HepG2 (cell line): ENCODE measurements at regions not wholly inside any gene's neighbourhood (a gene's known extent, or its start where the extent isn't known, plus 50 kb on each side); places are given as distances from the start of the nearest gene placed in this dataset.
"Not testable (repeated sequence)": the region's sequence is repeated elsewhere in the genome, so short reads cannot be mapped to it uniquely, and the experiment has no call there.

Experiments
- ATAC-seq: fragments of 200-7000 bp; cut with Tn5 transposase; 3 replicates; pipeline ENCODE4 v1.9.1; 2020; ENCODE audit warnings: mild to moderate bottlenecking, moderate library complexity
- BruUV-seq: library from RNA; stranded (reverse); fragments of 400-500 nt; replicated peaks from 2 replicates; lab custom pipeline; 2021; lab: Mats Ljungman, UMichigan
- CTCF ChIA-PET: fragments of 300-600 bp; formaldehyde crosslinking; extraction: SDS; loops from one replicate; lab custom pipeline; 2021; ENCODE audit warnings: low total read pairs, inconsistent platforms, low intra/inter-chr PET ratio; lab: Yijun Ruan, JAX
- POLR2A ChIA-PET: fragments of 350-600 bp; sonication (Branson Sonifier 250); formaldehyde crosslinking; loops from one replicate; lab custom pipeline; 2020; ENCODE audit warnings: antibody characterized with exemption, inconsistent platforms; lab: Yijun Ruan, JAX
- DNase-seq: peaks from one replicate; pipeline ENCODE4 v3.0.0-alpha.2; 2015; ENCODE audit warnings: low spot score
- FAIRE-seq: peaks from 3 replicates; lab custom pipeline; 2011; peaks lifted over from hg19 to GRCh38; lab: Jason Lieb, UNC
- H2AFZ ChIP-seq: one replicate; pipeline ENCODE4 v1.6.1; 2011; ENCODE audit warnings: low read length, inconsistent platforms
- H3K27ac ChIP-seq: fragments of 300-600 bp; 3 replicates; pipeline ENCODE4 v1.8.0; 2011; ENCODE audit warnings: mixed run types, mild to moderate bottlenecking, mixed read lengths, low read length, inconsistent platforms; ENCODE audit not compliant: insufficient read depth; ENCODE audit errors: extremely low read length
- H3K27me3 ChIP-seq, 2 experiments: fragments of 200-600 bp in 1 of 2; 2 replicates in 1 of 2; 3 replicates in 1 of 2; pipeline versions ENCODE4 v1.6.0 to v1.8.0; 2011; ENCODE audit warnings: low read length in 2 of 2, mild to moderate bottlenecking in 2 of 2, moderate library complexity in 2 of 2, inconsistent platforms in 1 of 2; ENCODE audit not compliant: insufficient read depth in 2 of 2, control insufficient read depth in 1 of 2
- H3K36me3 ChIP-seq, 2 experiments: fragments of 200-600 bp in 1 of 2; replicated peaks in 1 of 2; 2 replicates in 1 of 2; 3 replicates in 1 of 2; pipeline versions ENCODE4 v1.5.1 to v1.8.0; 2011; ENCODE audit warnings: low read length in 2 of 2, inconsistent platforms in 1 of 2; ENCODE audit not compliant: insufficient read depth in 2 of 2, control insufficient read depth in 1 of 2
- H3K4me1 ChIP-seq: 2 replicates; pipeline ENCODE4 v1.5.1; 2012; ENCODE audit warnings: low read length, inconsistent platforms; ENCODE audit not compliant: insufficient read depth
- H3K4me2 ChIP-seq: 2 replicates; pipeline ENCODE4 v1.6.0; 2011; ENCODE audit warnings: low read depth, low read length, inconsistent platforms
- H3K4me3 ChIP-seq, 3 experiments: fragments of 200-600 bp in 1 of 3; sonication (generic), shearing (Covaris generic) in 1 of 3; replicated peaks in 1 of 3; 2 replicates each; pipeline ENCODE4 v1.5.1; 2011 to 2016; ENCODE audit warnings: low read length in 3 of 3, inconsistent platforms in 2 of 3, low read depth in 2 of 3, mild to moderate bottlenecking in 2 of 3, control low read depth in 1 of 3, mixed read lengths in 1 of 3; ENCODE audit not compliant: insufficient read depth in 1 of 3
- H3K79me2 ChIP-seq: one replicate; pipeline ENCODE4 v1.6.1; 2011; ENCODE audit warnings: low read length, inconsistent platforms; ENCODE audit not compliant: insufficient read depth
- H3K9ac ChIP-seq: 2 replicates; pipeline ENCODE4 v1.6.0; 2011; ENCODE audit warnings: mild to moderate bottlenecking, low read depth, low read length, inconsistent platforms; ENCODE audit not compliant: insufficient read depth
- H3K9me3 ChIP-seq: 2 replicates; pipeline ENCODE4 v1.5.1; 2012; ENCODE audit warnings: mild to moderate bottlenecking, low read length
- H4K20me1 ChIP-seq: 2 replicates; pipeline ENCODE4 v1.6.0; 2011; ENCODE audit warnings: inconsistent platforms, mild to moderate bottlenecking, low read length, moderate library complexity; ENCODE audit not compliant: insufficient read depth
- BHLHE40 ChIP-seq: IDR thresholded peaks from 2 replicates; pipeline ENCODE4 v1.6.1; 2011; ENCODE audit warnings: low read length, improper control_type of control experiment
- RNF2 ChIP-seq: fragments of 450-650 bp; conservative IDR thresholded peaks from 2 replicates; pipeline ENCODE4 v1.6.1; 2016; ENCODE audit warnings: low read depth
- ZSCAN29 ChIP-seq: sonication (generic); formaldehyde crosslinking; conservative IDR thresholded peaks from 2 replicates; pipeline ENCODE4 v1.4.0; 2020; ENCODE audit warnings: mild to moderate bottlenecking, missing genetic modification reagents
- WGBS: methylation state at CpG from one replicate; pipeline ENCODE4 v1.1.6; 2017; ENCODE audit warnings: low lambda C conversion rate; 5-methylcytosine and 5-hydroxymethylcytosine counted together
- in situ Hi-C: cut with HindIII; loops from 2 replicates; pipeline ENCODE4 v1.10.0; 2017; ENCODE audit warnings: low pct_unique_long_range_greater_than_20kb; ENCODE audit not compliant: extremely low pct_ligation_motif_present
- intact Hi-C: fragments of 100-400 bp; cut with micrococcal nuclease; formaldehyde crosslinking; loops from one replicate; pipeline ENCODE4 v1.10.0; 2022; ENCODE audit not compliant: unreplicated experiment

DNA sequence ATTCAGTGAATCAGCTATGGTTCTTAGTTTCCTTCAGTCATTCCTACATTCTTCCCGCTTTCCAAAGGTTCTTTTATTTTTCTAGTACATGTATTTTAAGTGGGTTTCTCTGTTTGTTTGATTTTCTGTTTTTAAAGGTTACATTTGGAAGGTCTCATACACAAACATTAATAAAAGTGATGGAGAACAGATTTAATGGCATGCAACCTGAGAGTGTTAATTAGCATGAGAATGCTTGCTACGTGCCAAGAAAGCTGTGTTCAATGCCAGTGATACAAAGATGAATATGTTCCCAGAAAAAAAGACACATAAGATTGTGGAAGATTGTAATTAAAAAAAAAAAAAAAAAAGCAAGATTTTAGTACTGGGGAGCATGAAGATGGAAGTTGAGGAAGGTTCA lies 61.8 kb upstream of the CDC42EP3 start (continued):
- TF ChIP-seq ZSCAN29 (CRISPR knock-in tag): no peak
- TF ChIP-seq BHLHE40: no peak
- TF ChIP-seq RNF2: no peak

DNA sequence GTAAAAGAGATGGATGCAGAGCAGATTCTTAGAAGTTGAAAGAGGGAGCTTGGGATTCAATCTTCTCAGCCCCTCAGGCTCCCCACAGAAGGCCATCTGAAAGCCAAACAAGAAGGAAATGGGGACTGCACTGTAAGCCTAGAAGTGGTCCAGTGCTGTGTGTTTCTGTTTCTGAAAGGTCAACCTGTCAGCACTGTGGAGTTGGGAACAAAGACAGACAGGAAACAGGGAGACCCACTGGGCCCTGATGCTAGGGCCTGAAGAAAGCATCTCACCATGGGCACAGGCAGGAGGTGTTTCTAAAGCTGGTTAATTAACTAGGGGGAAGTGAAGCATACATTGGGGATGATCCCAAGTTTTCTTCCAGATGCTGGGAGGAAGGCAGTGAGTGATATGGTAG lies 62.5 kb upstream of the CDC42EP3 start:
- BruUV-seq, H3K27me3 ChIP-seq, H3K79me2 ChIP-seq, H3K9ac ChIP-seq, H3K4me3 ChIP-seq, H3K27ac ChIP-seq, H4K20me1 ChIP-seq, POLR2A ChIA-PET, DNase-seq, H2AFZ ChIP-seq, FAIRE-seq, H3K4me1 ChIP-seq, H3K4me2 ChIP-seq, intact Hi-C loops, H3K36me3 ChIP-seq, ATAC-seq, CTCF ChIA-PET, in situ Hi-C loops, H3K9me3 ChIP-seq: not testable (repeated sequence)

DNA sequence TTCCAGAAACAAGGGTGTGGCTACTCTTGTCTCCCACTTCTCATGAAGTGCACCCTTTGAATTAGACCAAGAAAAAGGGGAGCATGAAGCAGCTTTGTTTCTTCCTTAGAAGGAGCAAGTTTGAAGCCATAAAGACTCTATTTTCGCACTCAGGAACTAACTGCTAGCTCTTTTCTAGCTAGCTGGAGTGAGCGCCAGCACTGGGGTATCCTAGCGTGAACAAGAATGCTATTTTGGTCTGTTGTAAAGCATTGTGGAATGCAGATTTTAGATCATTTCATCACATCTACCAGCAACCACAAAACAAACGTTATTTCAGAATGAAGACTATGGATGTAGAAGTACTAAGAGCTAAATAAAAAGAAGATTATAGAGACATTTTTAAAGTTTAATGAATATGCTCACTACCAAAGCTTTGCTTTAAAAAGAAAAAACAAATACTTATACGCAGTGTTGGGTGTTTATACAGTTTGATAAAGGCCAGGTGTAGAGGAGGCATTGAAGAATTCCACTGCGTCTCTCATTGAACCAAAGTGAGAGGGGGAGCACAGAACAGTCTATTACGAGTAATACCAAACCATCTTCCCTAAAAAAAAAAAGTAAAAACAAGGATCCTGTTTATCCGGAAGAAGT lies 63.6 kb upstream of the CDC42EP3 start:
- POLR2A ChIA-PET, FAIRE-seq: not testable (repeated sequence)

DNA sequence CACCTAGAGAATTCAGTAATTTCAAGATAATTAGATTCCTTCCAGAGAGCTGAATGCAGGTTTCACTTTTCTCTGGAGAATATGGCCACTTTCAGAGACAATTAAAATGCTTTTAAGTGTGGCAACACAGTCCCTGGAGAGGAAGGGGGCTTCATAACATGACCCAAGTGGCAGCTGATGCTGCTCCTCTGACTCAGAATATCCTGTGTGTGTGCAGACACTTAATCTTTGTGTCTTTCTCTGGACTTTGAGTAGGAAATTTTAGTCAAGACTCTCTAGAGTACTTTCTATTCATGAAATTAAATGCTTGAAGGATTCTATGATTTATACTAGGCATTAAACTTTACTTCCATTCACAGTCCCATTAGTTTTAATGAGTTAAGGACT lies 64.1 kb upstream of the CDC42EP3 start:
- H3K27me3 ChIP-seq, H3K27ac ChIP-seq, CTCF ChIA-PET, FAIRE-seq, POLR2A ChIA-PET, H3K9me3 ChIP-seq, BruUV-seq, H4K20me1 ChIP-seq, H3K4me1 ChIP-seq, H3K4me2 ChIP-seq, H2AFZ ChIP-seq, H3K36me3 ChIP-seq, H3K9ac ChIP-seq, DNase-seq, in situ Hi-C loops, H3K79me2 ChIP-seq, H3K4me3 ChIP-seq, intact Hi-C loops, ATAC-seq: not testable (repeated sequence)

More for the DNA sequence above, 63.6 kb upstream of the CDC42EP3 start:
- intact Hi-C loops, BruUV-seq, H2AFZ ChIP-seq, H4K20me1 ChIP-seq, H3K4me1 ChIP-seq, ATAC-seq, H3K27ac ChIP-seq, H3K27me3 ChIP-seq, H3K36me3 ChIP-seq, in situ Hi-C loops, H3K9ac ChIP-seq, DNase-seq, H3K4me3 ChIP-seq, H3K9me3 ChIP-seq, CTCF ChIA-PET, H3K4me2 ChIP-seq, H3K79me2 ChIP-seq: not testable (repeated sequence)
- WGBS: 23% methylated on average over 8 of the region's 8 CpGs
